H1 (cell line): ENCODE measurements at regions not wholly inside any gene's neighbourhood (a gene's known extent, or its start where the extent isn't known, plus 50 kb on each side); places are given as distances from the start of the nearest gene placed in this dataset.

Experiments
- CTCF ChIA-PET: fragments of 300-600 bp; sonication (Branson Sonifier 250); formaldehyde crosslinking; loops from one replicate; lab custom pipeline; 2021; ENCODE audit not compliant: partially characterized antibody; lab: Charles Lee
- POLR2A ChIA-PET: fragments of 300-600 bp; sonication (Branson Sonifier 250); formaldehyde crosslinking; loops from one replicate; lab custom pipeline; 2021; ENCODE audit warnings: inconsistent platforms; ENCODE audit not compliant: partially characterized antibody; lab: Charles Lee
- DNase-seq, 2 experiments: peaks; one replicate each; pipeline versions ENCODE4 v3.0.0 to v3.0.0-alpha.2; 2010 to 2022; ENCODE audit warnings: low spot score in 2 of 2, low read depth in 1 of 2, mixed read lengths in 1 of 2
- FAIRE-seq: peaks from 2 replicates; lab custom pipeline; 2011; peaks lifted over from hg19 to GRCh38; lab: Jason Lieb, UNC
- H2AFZ ChIP-seq: 2 replicates; pipeline ENCODE4 v1.8.1; 2012; ENCODE audit warnings: low read length, inconsistent platforms
- H2AK5ac ChIP-seq: 2 replicates; pipeline ENCODE4 v1.6.1; 2013; ENCODE audit warnings: low read depth, low read length
- H2BK120ac ChIP-seq: replicated peaks from 2 replicates; pipeline ENCODE3; 2013; ENCODE audit warnings: low read depth, low read length, inconsistent platforms
- H2BK12ac ChIP-seq: 2 replicates; pipeline ENCODE4 v1.6.1; 2013; ENCODE audit warnings: low read depth, low read length
- H2BK15ac ChIP-seq: 2 replicates; pipeline ENCODE4 v1.6.1; 2013; ENCODE audit warnings: low read length
- H2BK20ac ChIP-seq: 2 replicates; pipeline ENCODE4 v1.6.1; 2013; ENCODE audit warnings: low read length
- H2BK5ac ChIP-seq: 2 replicates; pipeline ENCODE4 v1.6.1; 2013; ENCODE audit warnings: low read depth, low read length
- H3K14ac ChIP-seq: 2 replicates; pipeline ENCODE4 v1.6.1; 2013; ENCODE audit warnings: inconsistent platforms; ENCODE audit not compliant: insufficient read length
- H3K18ac ChIP-seq: 2 replicates; pipeline ENCODE4 v1.6.1; 2013; ENCODE audit warnings: low read length; ENCODE audit errors: extremely low read depth
- H3K23ac ChIP-seq: 2 replicates; pipeline ENCODE4 v1.6.1; 2013; ENCODE audit warnings: inconsistent platforms; ENCODE audit not compliant: insufficient read length
- H3K23me2 ChIP-seq: 2 replicates; pipeline ENCODE4 v1.6.1; 2013; ENCODE audit warnings: low read depth, low read length
- H3K27ac ChIP-seq: 2 replicates; pipeline ENCODE4 v1.6.1; 2011; ENCODE audit warnings: low read depth, low read length, inconsistent platforms
- H3K27me3 ChIP-seq, 4 experiments: replicated peaks in 1 of 4; 1 replicate in 1 of 4; 2 replicates in 3 of 4; pipeline versions ENCODE4 v1.6.1 to v1.8.1; 2011 to 2013; ENCODE audit warnings: low read length in 3 of 4, mild to moderate bottlenecking in 3 of 4, inconsistent platforms in 2 of 4, mixed read lengths in 2 of 4, moderate library complexity in 1 of 4; ENCODE audit not compliant: control insufficient read depth in 3 of 4, insufficient read depth in 3 of 4; ENCODE audit errors: extremely low read depth in 1 of 4
- H3K36me3 ChIP-seq, 4 experiments: 2 replicates each; pipeline versions ENCODE4 v1.6.1 to v1.8.1; 2011 to 2013; ENCODE audit warnings: mild to moderate bottlenecking in 4 of 4, low read length in 3 of 4, moderate library complexity in 2 of 4, control low read depth in 1 of 4, inconsistent platforms in 1 of 4; ENCODE audit not compliant: insufficient read depth in 4 of 4, control insufficient read depth in 2 of 4
- H3K4ac ChIP-seq: replicated peaks from 2 replicates; pipeline ENCODE3; 2013; ENCODE audit warnings: low read length, low read depth, mixed read lengths, inconsistent platforms; ENCODE audit not compliant: insufficient read length
- H3K4me1 ChIP-seq, 4 experiments: replicated peaks in 1 of 4; 1 replicate in 1 of 4; 2 replicates in 3 of 4; pipeline versions ENCODE4 v1.6.1 to v1.8.1; 2011 to 2013; ENCODE audit warnings: low read length in 3 of 4, inconsistent platforms in 2 of 4, mixed read lengths in 1 of 4; ENCODE audit not compliant: insufficient read depth in 4 of 4, control insufficient read depth in 3 of 4
- H3K4me2 ChIP-seq, 2 experiments: 2 replicates each; pipeline versions ENCODE4 v1.6.1 to v1.8.1; 2011 to 2013; ENCODE audit warnings: low read depth in 2 of 2, low read length in 2 of 2, control low read depth in 1 of 2, inconsistent platforms in 1 of 2, mild to moderate bottlenecking in 1 of 2; ENCODE audit not compliant: insufficient read depth in 1 of 2
- H3K4me3 ChIP-seq, 4 experiments: fragments of 200-600, 300-600 bp in 1 of 4; sonication (generic), shearing (Covaris generic), sonication (Bioruptor Twin) in 1 of 4; 2 replicates each; pipeline versions ENCODE4 v1.5.1 to v1.8.1; 2011 to 2016; ENCODE audit warnings: low read length in 4 of 4, low read depth in 3 of 4, control low read depth in 2 of 4, inconsistent platforms in 2 of 4, mild to moderate bottlenecking in 2 of 4, mixed read lengths in 1 of 4, moderate library complexity in 1 of 4; ENCODE audit not compliant: insufficient read depth in 2 of 4; ENCODE audit errors: extremely low read depth in 1 of 4
- H3K56ac ChIP-seq: replicated peaks from 2 replicates; pipeline ENCODE3; 2013; ENCODE audit warnings: low read depth, mild to moderate bottlenecking, mixed read lengths, low read length, inconsistent platforms; ENCODE audit not compliant: insufficient read length
- H3K79me1 ChIP-seq: 2 replicates; pipeline ENCODE4 v1.6.1; 2013; ENCODE audit warnings: low read depth, low read length, control low read depth
- H3K79me2 ChIP-seq, 2 experiments: 2 replicates each; pipeline versions ENCODE4 v1.6.1 to v1.8.1; 2012 to 2013; ENCODE audit warnings: low read length in 2 of 2, mild to moderate bottlenecking in 2 of 2, inconsistent platforms in 1 of 2; ENCODE audit not compliant: insufficient read depth in 2 of 2, control insufficient read depth in 1 of 2
- H3K9ac ChIP-seq, 4 experiments: replicated peaks in 1 of 4; 1 replicate in 1 of 4; 2 replicates in 3 of 4; pipeline versions ENCODE4 v1.6.1 to v1.8.1; 2011 to 2013; ENCODE audit warnings: low read depth in 3 of 4, low read length in 3 of 4, control low read depth in 2 of 4, mild to moderate bottlenecking in 2 of 4, moderate library complexity in 2 of 4, inconsistent platforms in 1 of 4; ENCODE audit errors: extremely low read depth in 1 of 4
- H3K9me3 ChIP-seq, 2 experiments: 2 replicates each; pipeline versions ENCODE4 v1.6.1 to v1.8.1; 2012 to 2013; ENCODE audit warnings: mild to moderate bottlenecking in 2 of 2, moderate library complexity in 2 of 2, control low read depth in 1 of 2, inconsistent platforms in 1 of 2, low read depth in 1 of 2, low read length in 1 of 2, mixed read lengths in 1 of 2; ENCODE audit not compliant: insufficient read depth in 2 of 2
- H4K20me1 ChIP-seq, 2 experiments: replicated peaks in 1 of 2; 2 replicates each; pipeline versions ENCODE3 to v1.8.1; 2011 to 2013; ENCODE audit warnings: inconsistent platforms in 2 of 2, low read length in 2 of 2, mild to moderate bottlenecking in 1 of 2; ENCODE audit not compliant: insufficient read depth in 2 of 2, control insufficient read depth in 1 of 2
- H4K5ac ChIP-seq: 2 replicates; pipeline ENCODE4 v1.6.1; 2013; ENCODE audit warnings: low read length, low read depth, mixed read lengths, inconsistent platforms; ENCODE audit not compliant: insufficient read length
- H4K8ac ChIP-seq: 2 replicates; pipeline ENCODE4 v1.8.0; 2013; ENCODE audit warnings: mild to moderate bottlenecking, moderate library complexity, low read length, inconsistent platforms; ENCODE audit not compliant: insufficient read depth; ENCODE audit errors: extremely low read depth
- H4K91ac ChIP-seq: replicated peaks from 2 replicates; pipeline ENCODE3; 2013; ENCODE audit warnings: low read length, mixed read lengths, inconsistent platforms; ENCODE audit not compliant: insufficient read length
- ASH2L ChIP-seq: fragments of 200-600, 300-600 bp; sonication (generic); IDR thresholded peaks from one replicate; pipeline ENCODE4 v1.7.1; 2017; ENCODE audit warnings: low read length
- CBX5 ChIP-seq: fragments of 300-800, 300-1000 bp; sonication (generic); IDR thresholded peaks from 2 replicates; pipeline ENCODE4 v1.7.1; 2016; ENCODE audit warnings: antibody characterized with exemption, low read length, low read depth
- CHD1 ChIP-seq: IDR thresholded peaks from 2 replicates; pipeline ENCODE4 v1.6.1; 2012; ENCODE audit warnings: low read depth, low read length, improper control_type of control experiment
- SP1 ChIP-seq: IDR thresholded peaks from 2 replicates; pipeline ENCODE4 v1.6.1; 2011; ENCODE audit warnings: low read depth, low read length
- TCF12 ChIP-seq: IDR thresholded peaks from 2 replicates; pipeline ENCODE4 v1.6.1; 2011; ENCODE audit warnings: low read depth, mild to moderate bottlenecking, low read length
- WGBS, 2 experiments: shearing (Covaris generic) in 1 of 2; methylation state at CpG; one replicate each; pipeline versions ENCODE4 v1.1.6 to v1.1.7; 2013 to 2015; ENCODE audit warnings: low lambda C conversion rate in 2 of 2, mixed read lengths in 2 of 2, inconsistent platforms in 1 of 2, low coverage in 1 of 2, missing lambda C conversion rate in 1 of 2; ENCODE audit not compliant: insufficient replicate concordance in 2 of 2, insufficient coverage in 1 of 2, insufficient read length in 1 of 2; ENCODE audit errors: extremely low coverage in 1 of 2, missing lambda C conversion rate in 1 of 2; 5-methylcytosine and 5-hydroxymethylcytosine counted together

GRCh38 chr20:16865406-16865805 lies 117.2 kb downstream of the OTOR start:
- DNase-seq (no peak), FAIRE-seq (no peak)
- Histone ChIP-seq H2BK20ac (no peak overlapping the region), H2AK5ac (no peak overlapping the region), H3K4ac (no peak overlapping the region), H3K9ac (no peak overlapping the region), H3K23me2 (no peaks in the 10 kb centered on the region), H3K4me3 (no peak overlapping the region), H3K14ac (no peak overlapping the region), H3K23ac (no peak overlapping the region), H2BK120ac (no peak overlapping the region), H2AFZ (no peak overlapping the region), H4K8ac (no peak overlapping the region)
- CTCF ChIA-PET: interaction anchor here (1.5 to 2.0 kb wide), 3 partner anchors 9 to 63 kb away, joined by 4 to 10 read pairs (median 4); no protein-coding TSS in a partner anchor
- POLR2A ChIA-PET: no interaction called here
- TF ChIP-seq SP1: no peak
- TF ChIP-seq TCF12: no peak
- no peak for TF ChIP-seq ASH2L
- no peak for TF ChIP-seq CBX5
- TF ChIP-seq CHD1: no peak
- TF ChIP-seq, all 59 proteins: peak for 0
- Histone ChIP-seq H3K79me1 (no peaks in the 10 kb centered on the region), H2BK12ac (no peak overlapping the region), H3K9me3 (no peaks in the 10 kb centered on the region), H3K4me1 (no peaks in the 10 kb centered on the region), H4K91ac (no peak overlapping the region), H2BK15ac (no peak overlapping the region), H3K18ac (no peak overlapping the region), H3K36me3 (no peaks in the 10 kb centered on the region), H2BK5ac (no peak overlapping the region), H4K20me1 (no peaks in the 10 kb centered on the region), H3K27ac (no peak overlapping the region), H3K27me3 (no peaks in the 10 kb centered on the region; a peak in 1 of 7 replicates), H3K79me2 (no peaks in the 10 kb centered on the region), H4K5ac (no peak overlapping the region), H3K56ac (no peak overlapping the region), H3K4me2 (no peak overlapping the region)
- 87% methylated on average over 2 of the region's 2 CpGs; no CpG with 5 or more reads in 1 of the 2 experiments for WGBS, 2 experiments
